Upper lobe of right lung (tissue), 1 donor: ENCODE measurements at regions not wholly inside any gene's neighbourhood (a gene's known extent, or its start where the extent isn't known, plus 50 kb on each side); places are given as distances from the start of the nearest gene placed in this dataset.

Source experiments
- ATAC-seq: fragments of 200-7000 bp; cut with Tn5 transposase; one replicate; pipeline ENCODE4 v1.9.1; 2020; ENCODE audit warnings: mild to moderate bottlenecking, moderate library complexity
- DNase-seq: peaks from one replicate; pipeline ENCODE4 v3.0.0-alpha.2; 2020
- H3K27ac ChIP-seq: fragments of 200-600 bp; one replicate; pipeline ENCODE4 v1.8.0; 2022
- H3K27me3 ChIP-seq: fragments of 200-600 bp; one replicate; pipeline ENCODE4 v1.8.0; 2022; ENCODE audit warnings: mild to moderate bottlenecking
- H3K36me3 ChIP-seq: fragments of 200-600 bp; one replicate; pipeline ENCODE4 v1.8.0; 2022
- H3K4me1 ChIP-seq: fragments of 200-600 bp; one replicate; pipeline ENCODE4 v1.8.0; 2022
- H3K4me3 ChIP-seq: fragments of 200-600 bp; one replicate; pipeline ENCODE4 v1.8.0; 2022; ENCODE audit warnings: mild to moderate bottlenecking
- H3K9me3 ChIP-seq: fragments of 200-600 bp; one replicate; pipeline ENCODE4 v1.8.0; 2022
- intact Hi-C: fragments of 100-400 bp; cut with DNase I; formaldehyde crosslinking; loops from one replicate; pipeline ENCODE4 v1.11.0; 2022
- TF ChIP-seq, protein P1 (sequence below): fragments of 200-600 bp; IDR thresholded peaks from one replicate; pipeline ENCODE4 v1.8.0; 2022; ENCODE audit warnings: antibody characterized with exemption
- donor health status: DM: no; HTN: yes; CAD: no; lungs with severe emphysema.

GRCh38 chr5:144060598-144060997, 109.9 kb downstream of the YIPF5 start:
- intact Hi-C loops, result no loop called here
- no peaks in the 10 kb centered on the region for H3K4me1 ChIP-seq
- no peak for ATAC-seq

DNA sequence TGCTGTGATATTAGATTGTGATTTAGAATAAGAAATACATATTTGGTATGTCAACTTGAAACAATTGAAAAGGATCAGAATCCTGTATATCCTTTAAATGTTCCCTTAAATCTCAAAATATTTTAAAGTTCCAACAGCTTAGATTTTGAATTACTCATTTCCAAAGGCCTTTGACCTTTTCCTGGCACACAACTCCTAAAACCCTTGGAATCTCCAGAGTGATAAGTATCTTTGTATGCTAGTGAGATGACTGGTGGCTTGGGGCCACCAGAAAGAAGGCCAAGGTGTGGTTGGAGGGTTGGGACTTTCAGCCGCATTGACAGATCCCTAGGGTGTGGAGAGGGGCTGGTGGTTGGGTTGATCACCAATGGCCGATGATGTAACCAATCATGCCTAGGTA, 104.7 kb downstream of the YIPF5 start:
- H3K9me3 ChIP-seq, result no peaks in the 10 kb centered on the region
- H3K27me3 ChIP-seq, result no peaks in the 10 kb centered on the region
- no peak overlapping the region for H3K27ac ChIP-seq
- ATAC-seq (no peak), DNase-seq (no peak)
- H3K36me3 ChIP-seq, result no peaks in the 10 kb centered on the region
- H3K4me1 ChIP-seq, result no peaks in the 10 kb centered on the region
- intact Hi-C loops, result no loop called here
- H3K4me3 ChIP-seq, result no peak overlapping the region
- TF ChIP-seq, protein P1, sequence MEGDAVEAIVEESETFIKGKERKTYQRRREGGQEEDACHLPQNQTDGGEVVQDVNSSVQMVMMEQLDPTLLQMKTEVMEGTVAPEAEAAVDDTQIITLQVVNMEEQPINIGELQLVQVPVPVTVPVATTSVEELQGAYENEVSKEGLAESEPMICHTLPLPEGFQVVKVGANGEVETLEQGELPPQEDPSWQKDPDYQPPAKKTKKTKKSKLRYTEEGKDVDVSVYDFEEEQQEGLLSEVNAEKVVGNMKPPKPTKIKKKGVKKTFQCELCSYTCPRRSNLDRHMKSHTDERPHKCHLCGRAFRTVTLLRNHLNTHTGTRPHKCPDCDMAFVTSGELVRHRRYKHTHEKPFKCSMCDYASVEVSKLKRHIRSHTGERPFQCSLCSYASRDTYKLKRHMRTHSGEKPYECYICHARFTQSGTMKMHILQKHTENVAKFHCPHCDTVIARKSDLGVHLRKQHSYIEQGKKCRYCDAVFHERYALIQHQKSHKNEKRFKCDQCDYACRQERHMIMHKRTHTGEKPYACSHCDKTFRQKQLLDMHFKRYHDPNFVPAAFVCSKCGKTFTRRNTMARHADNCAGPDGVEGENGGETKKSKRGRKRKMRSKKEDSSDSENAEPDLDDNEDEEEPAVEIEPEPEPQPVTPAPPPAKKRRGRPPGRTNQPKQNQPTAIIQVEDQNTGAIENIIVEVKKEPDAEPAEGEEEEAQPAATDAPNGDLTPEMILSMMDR, result no peak

More at GRCh38 chr5:144060598-144060997, 109.9 kb downstream of the YIPF5 start:
- no peak overlapping the region for H3K4me3 ChIP-seq
- H3K9me3 ChIP-seq, result no peaks in the 10 kb centered on the region
- no peak overlapping the region for H3K27ac ChIP-seq
- no peak for DNase-seq
- H3K36me3 ChIP-seq, result no peaks in the 10 kb centered on the region
- H3K27me3 ChIP-seq, result no peaks in the 10 kb centered on the region
- TF ChIP-seq, protein P1, result no peak

DNA sequence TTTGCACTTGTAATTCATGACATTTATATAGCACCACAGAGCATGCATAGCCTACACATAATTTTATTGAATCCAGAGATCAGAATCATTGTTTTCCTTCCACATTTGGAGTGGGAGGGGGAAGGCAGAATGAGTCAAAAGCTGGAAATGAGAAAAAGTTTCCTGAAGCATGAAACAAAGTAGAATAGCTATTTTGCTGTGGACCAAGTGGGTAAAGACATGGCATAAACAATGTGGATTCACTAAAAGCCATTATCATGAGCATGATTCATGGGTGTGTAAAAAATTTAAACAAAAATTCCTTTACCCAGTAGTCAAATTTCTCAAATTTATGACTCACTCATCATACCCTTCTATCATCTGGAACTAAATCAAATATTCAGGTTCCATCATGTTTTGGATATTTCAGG, 97.9 kb downstream of the YIPF5 start:
- Histone ChIP-seq H3K27ac (no peak overlapping the region), H3K9me3 (no peaks in the 10 kb centered on the region), H3K4me3 (no peak overlapping the region), H3K27me3 (no peaks in the 10 kb centered on the region), H3K36me3 (no peaks in the 10 kb centered on the region), H3K4me1 (no peaks in the 10 kb centered on the region)
- TF ChIP-seq, protein P1, result no peak
- ATAC-seq (no peak), DNase-seq (no peak)
- intact Hi-C loops, result no loop called here

- H3K36me3 ChIP-seq, result no peaks in the 10 kb centered on the region
- H3K4me1 ChIP-seq, result no peaks in the 10 kb centered on the region
- ATAC-seq (no peak), DNase-seq (no peak)
- no peak overlapping the region for H3K4me3 ChIP-seq
- intact Hi-C loops, result no loop called here
- no peak overlapping the region for H3K27ac ChIP-seq
- TF ChIP-seq, protein P1, result no peak
- H3K9me3 ChIP-seq, result peaks cover 11% of the 10 kb centered on the region
- H3K27me3 ChIP-seq, result no peaks in the 10 kb centered on the region
These were observed 93.9 kb downstream of the YIPF5 start for GRCh38 chr5:144076521-144077083.

GRCh38 chr5:144083185-144083584, 87.3 kb downstream of the YIPF5 start:
- Histone ChIP-seq H3K4me1 (no peaks in the 10 kb centered on the region), H3K27me3 (no peaks in the 10 kb centered on the region), H3K9me3 (peaks cover 11% of the 10 kb centered on the region), H3K4me3 (no peak overlapping the region), H3K36me3 (no peaks in the 10 kb centered on the region), H3K27ac (no peak overlapping the region)
- intact Hi-C loops, result no loop called here
- ATAC-seq (no peak), DNase-seq (no peak)
- TF ChIP-seq, protein P1, result no peak

- DNase-seq (no peak), ATAC-seq (no peak)
- Histone ChIP-seq H3K27me3 (no peaks in the 10 kb centered on the region), H3K4me1 (no peaks in the 10 kb centered on the region), H3K36me3 (no peaks in the 10 kb centered on the region), H3K9me3 (peaks cover 11% of the 10 kb centered on the region), H3K4me3 (no peak overlapping the region), H3K27ac (no peak overlapping the region)
- intact Hi-C loops, result no loop called here
- TF ChIP-seq, protein P1, result no peak
These were observed 85.5 kb downstream of the YIPF5 start for GRCh38 chr5:144084971-144085370.
